ENCODE measurements at regions not wholly inside any gene's neighbourhood (a gene's known extent, or its start where the extent isn't known, plus 50 kb on each side); places are given as distances from the start of the nearest gene placed in this dataset.
"Not testable (repeated sequence)": the region's sequence is repeated elsewhere in the genome, so short reads cannot be mapped to it uniquely, and the experiment has no call there.

DNA sequence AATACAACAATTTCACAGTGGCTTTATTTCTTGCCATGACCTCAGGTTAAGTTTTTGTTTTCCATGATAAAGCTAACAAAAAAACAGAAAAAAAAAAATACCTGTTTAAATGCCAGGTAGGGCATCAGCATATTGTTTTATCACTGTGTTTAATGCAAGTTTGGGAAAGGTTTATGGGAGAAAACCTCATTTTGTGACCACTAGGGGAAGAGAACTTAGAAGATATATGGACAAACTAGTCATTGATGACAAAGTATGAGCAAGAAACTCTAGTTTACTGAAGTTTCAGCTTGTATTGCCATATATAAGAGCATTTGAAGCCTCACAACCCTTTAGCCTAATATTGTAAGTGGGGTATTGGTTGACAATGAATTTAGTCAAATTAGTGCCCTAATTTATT lies 1431.4 kb upstream of the CDH18 start:
- Histone ChIP-seq H3K27ac (no peak overlapping the region), H3K9me3 (no peaks in the 10 kb centered on the region), H3K36me3 (no peaks in the 10 kb centered on the region), H3K4me3 (no peak overlapping the region), H3K4me1 (no peaks in the 10 kb centered on the region), H3K27me3 (no peaks in the 10 kb centered on the region)
- intact Hi-C loops (cut with DNase I; ENCODE audit: low total_unique reads) = no loop called here
- DNase-seq = no peak
- TF ChIP-seq, protein P1, sequence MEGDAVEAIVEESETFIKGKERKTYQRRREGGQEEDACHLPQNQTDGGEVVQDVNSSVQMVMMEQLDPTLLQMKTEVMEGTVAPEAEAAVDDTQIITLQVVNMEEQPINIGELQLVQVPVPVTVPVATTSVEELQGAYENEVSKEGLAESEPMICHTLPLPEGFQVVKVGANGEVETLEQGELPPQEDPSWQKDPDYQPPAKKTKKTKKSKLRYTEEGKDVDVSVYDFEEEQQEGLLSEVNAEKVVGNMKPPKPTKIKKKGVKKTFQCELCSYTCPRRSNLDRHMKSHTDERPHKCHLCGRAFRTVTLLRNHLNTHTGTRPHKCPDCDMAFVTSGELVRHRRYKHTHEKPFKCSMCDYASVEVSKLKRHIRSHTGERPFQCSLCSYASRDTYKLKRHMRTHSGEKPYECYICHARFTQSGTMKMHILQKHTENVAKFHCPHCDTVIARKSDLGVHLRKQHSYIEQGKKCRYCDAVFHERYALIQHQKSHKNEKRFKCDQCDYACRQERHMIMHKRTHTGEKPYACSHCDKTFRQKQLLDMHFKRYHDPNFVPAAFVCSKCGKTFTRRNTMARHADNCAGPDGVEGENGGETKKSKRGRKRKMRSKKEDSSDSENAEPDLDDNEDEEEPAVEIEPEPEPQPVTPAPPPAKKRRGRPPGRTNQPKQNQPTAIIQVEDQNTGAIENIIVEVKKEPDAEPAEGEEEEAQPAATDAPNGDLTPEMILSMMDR (IDR thresholded peaks at IDR 0.05) = no peak

DNA sequence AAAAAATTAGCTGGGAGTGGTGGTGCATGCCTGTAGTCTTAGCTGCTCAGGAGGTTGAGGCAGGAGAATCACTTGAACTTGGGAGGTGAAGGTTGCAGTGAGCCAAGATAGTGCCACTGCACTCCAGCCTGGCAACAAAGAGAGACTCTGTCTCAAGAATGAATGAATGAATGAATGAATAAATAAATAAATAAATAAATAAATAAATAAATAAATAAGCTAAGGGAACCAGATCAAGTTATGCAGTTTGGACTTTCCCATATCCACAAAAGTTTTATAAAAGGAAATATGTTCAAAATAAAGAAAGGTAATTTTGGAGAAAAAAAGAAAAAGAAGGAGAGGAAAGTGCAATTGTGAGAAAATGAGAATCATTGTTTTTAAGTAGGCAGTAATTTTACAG lies 1414.1 kb upstream of the CDH18 start:
- H3K27ac ChIP-seq; DNase-seq; H3K36me3 ChIP-seq; H3K9me3 ChIP-seq; H3K4me1 ChIP-seq; H3K27me3 ChIP-seq; intact Hi-C loops (cut with DNase I; ENCODE audit: low total_unique reads); H3K4me3 ChIP-seq: not testable (repeated sequence)

DNA sequence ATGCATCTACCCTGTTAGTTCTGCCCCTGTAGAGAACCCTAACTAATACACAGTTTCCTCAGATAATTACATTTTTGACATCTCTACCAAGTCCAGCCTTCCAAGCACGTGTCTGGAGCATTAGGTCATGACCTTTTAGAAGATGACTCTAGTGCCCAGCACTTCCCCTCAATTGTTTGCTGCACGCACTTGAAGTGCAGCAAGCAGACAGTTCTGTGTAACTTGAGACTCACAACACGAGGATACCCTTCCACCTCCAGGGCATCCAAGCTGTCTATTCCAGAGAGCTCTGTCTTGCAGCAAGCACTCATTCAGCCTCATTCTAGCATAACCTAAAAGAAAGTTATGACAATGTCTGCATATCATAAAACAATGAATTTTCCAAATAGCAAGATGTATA lies 1410.5 kb upstream of the CDH18 start:
- TF ChIP-seq, protein P1 (IDR thresholded peaks at IDR 0.05) = no peak
- intact Hi-C loops (cut with DNase I; ENCODE audit: low total_unique reads) = loop anchor here (10.0 kb wide), 1 partner anchor 424 kb away; no protein-coding TSS in a partner anchor
- no peak overlapping the region for H3K4me3 ChIP-seq

DNA sequence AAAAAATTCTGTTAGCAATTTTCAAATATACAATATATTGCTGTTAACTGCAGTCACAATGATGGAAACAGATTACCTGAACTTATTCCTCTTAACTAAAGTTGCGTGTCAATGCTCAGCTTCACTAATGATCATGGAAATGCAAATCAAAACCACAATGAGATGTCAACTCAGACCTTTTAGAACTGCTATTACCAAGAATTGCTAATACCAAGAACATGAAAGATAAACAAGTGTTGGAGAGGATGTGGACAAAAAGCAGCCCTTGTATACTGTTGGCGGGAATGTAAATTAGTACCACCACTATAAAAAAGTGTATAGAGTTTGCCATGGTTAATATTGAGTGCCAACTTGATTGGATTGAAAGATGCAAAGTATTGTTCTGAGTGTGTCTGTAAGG lies 1409.7 kb upstream of the CDH18 start:
- intact Hi-C loops (cut with DNase I; ENCODE audit: low total_unique reads) = loop anchor here (10.0 kb wide), 1 partner anchor 423 kb away; no protein-coding TSS in a partner anchor
- no peaks in the 10 kb centered on the region for H3K36me3 ChIP-seq
- TF ChIP-seq, protein P1 (IDR thresholded peaks at IDR 0.05) = no peak
- H3K27ac ChIP-seq = no peak overlapping the region
- DNase-seq = no peak
- no peaks in the 10 kb centered on the region for H3K27me3 ChIP-seq
- peaks cover 0 to 5% (median 0%) of the 10 kb centered on the region in 4 donors for H3K4me1 ChIP-seq
- no peaks in the 10 kb centered on the region for H3K9me3 ChIP-seq
- no peak overlapping the region for H3K4me3 ChIP-seq

More for the DNA sequence above, 1410.5 kb upstream of the CDH18 start:
- H3K27me3 ChIP-seq = no peaks in the 10 kb centered on the region
- H3K36me3 ChIP-seq = no peaks in the 10 kb centered on the region
- peaks cover 0 to 5% (median 0%) of the 10 kb centered on the region in 4 donors for H3K4me1 ChIP-seq
- no peaks in the 10 kb centered on the region for H3K9me3 ChIP-seq
- no peak for DNase-seq
- H3K27ac ChIP-seq = no peak overlapping the region

DNA sequence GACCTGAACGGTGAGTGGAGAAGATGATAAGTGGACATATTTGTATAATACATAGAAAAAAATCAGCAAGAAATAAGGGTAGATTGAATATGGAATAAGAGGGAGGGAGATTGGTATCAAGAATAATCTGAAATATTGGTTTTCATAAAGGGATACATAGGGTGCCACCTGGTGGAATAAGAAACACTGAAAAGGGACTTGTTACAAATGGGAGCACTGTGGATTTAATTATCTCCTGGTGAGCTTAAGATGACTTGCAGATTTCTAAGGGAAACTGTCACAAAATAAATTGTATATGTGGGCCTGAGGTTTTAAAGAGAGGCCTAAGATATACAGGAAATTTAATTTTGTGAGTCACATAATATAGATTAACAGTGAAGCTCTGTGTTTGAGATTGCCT lies 1403.5 kb upstream of the CDH18 start:
- H3K36me3 ChIP-seq = no peaks in the 10 kb centered on the region
- intact Hi-C loops (cut with DNase I; ENCODE audit: low total_unique reads) = loop anchor here (10.0 kb wide), 1 partner anchor 417 kb away; no protein-coding TSS in a partner anchor
- H3K4me1 ChIP-seq = no peaks in the 10 kb centered on the region
- no peaks in the 10 kb centered on the region for H3K9me3 ChIP-seq
- DNase-seq = no peak
- TF ChIP-seq, protein P1 (IDR thresholded peaks at IDR 0.05) = peak; percentile 35 to 39
- no peak overlapping the region for H3K4me3 ChIP-seq
- H3K27me3 ChIP-seq = no peaks in the 10 kb centered on the region
- no peak overlapping the region for H3K27ac ChIP-seq

DNA sequence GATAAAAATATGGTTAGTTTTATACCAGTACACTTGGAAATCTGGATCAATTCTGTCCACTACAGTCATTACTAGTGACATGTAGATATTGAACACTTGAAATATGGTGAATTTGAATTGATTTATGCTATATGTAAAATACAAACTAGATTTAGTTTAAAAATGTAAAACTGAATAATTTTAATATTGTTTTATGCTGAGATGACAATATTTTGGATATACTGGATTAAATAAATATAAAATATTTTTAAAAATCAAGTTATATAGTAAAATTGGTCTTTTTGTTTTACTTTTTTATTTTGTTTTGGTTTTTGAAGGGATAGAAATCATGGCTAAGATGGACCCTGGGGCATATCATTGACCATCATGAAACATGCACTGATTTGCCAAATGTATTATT lies 1372.8 kb upstream of the CDH18 start:
- H3K4me3 ChIP-seq; DNase-seq; H3K27me3 ChIP-seq; H3K36me3 ChIP-seq; intact Hi-C loops (cut with DNase I; ENCODE audit: low total_unique reads); H3K4me1 ChIP-seq; H3K27ac ChIP-seq; H3K9me3 ChIP-seq: not testable (repeated sequence)

DNA sequence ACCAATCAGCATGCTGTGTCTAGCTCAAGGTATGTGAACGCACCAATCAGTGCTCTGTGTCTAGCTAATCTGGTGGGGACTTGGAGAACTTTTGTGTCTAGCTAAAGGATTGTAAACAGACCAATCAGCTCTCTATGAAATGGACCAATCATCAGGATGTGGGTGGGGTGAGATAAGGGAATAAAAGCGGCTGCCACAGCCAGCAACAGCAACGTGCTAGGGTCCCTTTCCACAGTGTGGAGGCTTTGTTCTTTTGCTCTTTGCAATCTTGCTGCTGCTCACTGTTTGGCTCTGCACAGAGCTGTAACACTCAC lies 1353.9 kb upstream of the CDH18 start:
- intact Hi-C loops (cut with DNase I; ENCODE audit: low total_unique reads); H3K4me1 ChIP-seq; H3K27me3 ChIP-seq; DNase-seq; H3K9me3 ChIP-seq; H3K36me3 ChIP-seq: not testable (repeated sequence)
- Histone ChIP-seq H3K4me3 (peak overlapping the region in 1 of 2 donors; percentile 51), H3K27ac (peak overlapping the region in 1 of 2 donors; percentile 66)

DNA sequence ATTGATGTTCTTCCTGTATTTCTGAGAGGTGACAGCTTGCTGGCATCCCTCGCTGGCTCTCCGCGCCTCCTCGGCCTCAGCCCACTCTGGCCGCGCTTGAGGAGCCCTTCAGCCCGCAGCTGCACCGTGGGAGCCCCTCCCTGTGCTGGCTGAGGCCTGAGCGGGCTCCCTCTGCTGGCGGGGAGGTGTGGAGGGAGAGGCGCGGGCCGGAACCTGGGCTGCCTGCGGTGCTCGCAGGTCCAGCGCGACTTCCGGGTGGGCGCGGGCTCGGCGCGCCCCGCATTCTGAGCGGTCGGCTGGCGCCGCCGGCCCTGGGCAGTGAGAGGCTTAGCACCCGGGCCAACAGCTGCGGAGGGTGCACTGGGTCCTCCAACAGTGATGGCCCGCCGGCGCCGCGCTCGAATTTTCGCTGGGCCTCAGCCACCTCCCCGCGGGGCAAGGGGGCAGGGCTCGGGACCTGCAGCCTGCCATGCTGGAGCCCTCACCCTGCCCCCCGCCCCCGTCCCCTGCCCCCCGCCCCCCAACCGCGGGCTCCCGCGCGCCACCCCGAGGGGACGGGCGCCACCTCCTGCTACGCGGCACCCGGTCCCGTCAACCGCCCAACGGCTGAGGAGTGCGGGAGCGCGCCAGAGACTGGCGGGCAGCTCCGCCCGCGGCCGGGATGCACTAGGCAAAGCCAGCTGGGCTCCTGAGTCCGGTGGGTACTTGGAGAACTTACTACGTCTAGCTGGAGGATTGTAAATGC lies 1353.4 kb upstream of the CDH18 start:
- DNase-seq; H3K4me1 ChIP-seq; intact Hi-C loops (cut with DNase I; ENCODE audit: low total_unique reads); H3K9me3 ChIP-seq; H3K36me3 ChIP-seq; H3K27me3 ChIP-seq: not testable (repeated sequence)
- H3K27ac ChIP-seq = peak overlapping the region in 1 of 2 donors; percentile 66
- peak overlapping the region; percentile 18 to 51 for H3K4me3 ChIP-seq

DNA sequence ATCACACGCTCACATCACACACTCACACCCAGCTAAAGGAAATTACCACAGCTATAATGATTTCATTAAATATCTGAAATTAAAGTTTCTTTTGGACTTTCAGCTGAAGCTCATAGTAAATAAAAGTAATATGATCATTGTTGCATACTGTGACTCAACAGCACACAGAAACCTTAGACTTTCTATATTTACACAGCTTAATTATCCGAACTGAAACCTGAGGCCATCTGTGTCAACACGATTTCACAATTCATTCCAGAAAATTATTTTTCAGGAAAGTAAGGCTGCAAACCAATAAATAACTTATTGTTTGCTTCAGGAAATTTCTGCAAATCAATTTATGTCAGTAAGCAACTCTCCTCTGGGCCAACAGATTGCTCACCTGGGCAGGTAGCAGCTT lies 1352.2 kb upstream of the CDH18 start:
- intact Hi-C loops (cut with DNase I; ENCODE audit: low total_unique reads); H3K36me3 ChIP-seq; H3K4me1 ChIP-seq; H3K9me3 ChIP-seq; H3K4me3 ChIP-seq; DNase-seq; H3K27ac ChIP-seq; H3K27me3 ChIP-seq: not testable (repeated sequence)

DNA sequence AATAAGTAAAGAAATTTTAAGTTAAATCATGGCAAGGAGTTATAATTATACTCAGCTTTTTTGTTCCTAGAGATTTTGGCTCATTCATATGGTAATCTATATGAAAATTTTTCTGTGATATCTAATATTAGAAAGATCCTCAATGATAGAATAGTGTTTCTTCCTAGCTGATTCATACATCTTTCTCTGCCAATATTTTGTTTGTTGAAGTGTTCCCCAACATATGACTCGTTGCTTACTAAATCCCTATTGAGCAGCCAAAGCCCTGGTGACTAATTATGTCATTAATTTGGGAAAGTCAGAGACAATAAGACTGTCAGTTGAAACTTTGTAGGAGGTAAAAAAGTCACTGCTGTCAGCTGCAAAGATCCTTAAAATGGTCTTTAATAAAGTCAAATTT lies 1348.5 kb upstream of the CDH18 start:
- H3K4me3 ChIP-seq; H3K36me3 ChIP-seq; DNase-seq; H3K4me1 ChIP-seq; H3K27ac ChIP-seq; H3K27me3 ChIP-seq; H3K9me3 ChIP-seq; intact Hi-C loops (cut with DNase I; ENCODE audit: low total_unique reads): not testable (repeated sequence)

Measured in tibial artery (tissue), 4 donors.